SJSA1 (cell line): ENCODE measurements at regions not wholly inside any gene's neighbourhood (a gene's known extent, or its start where the extent isn't known, plus 50 kb on each side); places are given as distances from the start of the nearest gene placed in this dataset.

Experiments
- DNase-seq, 2 experiments: peaks; one replicate each; pipeline ENCODE4 v3.0.0-alpha.2; 2015 to 2020; ENCODE audit warnings: low spot score in 2 of 2, low read depth in 1 of 2
- H3K27ac ChIP-seq: fragments of 250-450 bp; sonication (Bioruptor Pico); 2 replicates; pipeline ENCODE4 v1.5.1; 2020; ENCODE audit warnings: mild to moderate bottlenecking, moderate library complexity
- H3K27me3 ChIP-seq: fragments of 250-450 bp; sonication (Bioruptor Pico); replicated peaks from 2 replicates; pipeline ENCODE4 v1.5.1; 2020; ENCODE audit warnings: mild to moderate bottlenecking, moderate library complexity
- H3K36me3 ChIP-seq: fragments of 250-450 bp; sonication (Bioruptor Pico); 2 replicates; pipeline ENCODE4 v1.5.1; 2020; ENCODE audit warnings: mild to moderate bottlenecking
- H3K4me1 ChIP-seq: fragments of 250-450 bp; sonication (Bioruptor Pico); replicated peaks from 2 replicates; pipeline ENCODE4 v1.6.1; 2021; ENCODE audit warnings: mild to moderate bottlenecking
- H3K4me3 ChIP-seq: fragments of 250-450 bp; sonication (Bioruptor Pico); 2 replicates; pipeline ENCODE4 v1.5.1; 2020; ENCODE audit warnings: mild to moderate bottlenecking
- H3K9me3 ChIP-seq: fragments of 250-450 bp; sonication (Bioruptor Pico); replicated peaks from 2 replicates; pipeline ENCODE4 v1.5.1; 2020; ENCODE audit warnings: mild to moderate bottlenecking

DNA sequence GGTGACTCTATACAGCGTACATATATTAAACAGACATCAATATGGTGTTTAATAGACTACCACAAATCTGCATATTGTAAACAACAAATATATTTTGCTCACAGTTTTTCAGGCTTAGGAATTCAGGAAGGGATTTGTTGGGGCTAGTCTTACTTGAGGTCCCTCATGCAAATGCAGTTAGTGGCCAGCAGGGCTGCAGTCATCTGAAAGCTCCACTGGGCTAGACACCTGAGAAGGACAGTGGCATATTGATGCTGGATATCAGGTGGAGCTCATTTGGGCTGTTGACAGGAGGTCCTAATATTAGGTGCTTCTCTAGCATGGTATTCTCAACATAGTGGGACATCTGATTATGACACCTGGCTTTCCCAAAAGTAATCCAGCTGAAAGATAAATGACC, 493.8 kb upstream of the PABPC4L start:
- no peaks in the 10 kb centered on the region for H3K27me3 ChIP-seq
- H3K4me3 ChIP-seq: no peak overlapping the region
- H3K9me3 ChIP-seq: peaks cover 3% of the 10 kb centered on the region; the same call in 1 of the 2 replicates
- no peaks in the 10 kb centered on the region for H3K4me1 ChIP-seq
- no peak overlapping the region for H3K27ac ChIP-seq
- no peak for DNase-seq
- H3K36me3 ChIP-seq: no peaks in the 10 kb centered on the region

DNA sequence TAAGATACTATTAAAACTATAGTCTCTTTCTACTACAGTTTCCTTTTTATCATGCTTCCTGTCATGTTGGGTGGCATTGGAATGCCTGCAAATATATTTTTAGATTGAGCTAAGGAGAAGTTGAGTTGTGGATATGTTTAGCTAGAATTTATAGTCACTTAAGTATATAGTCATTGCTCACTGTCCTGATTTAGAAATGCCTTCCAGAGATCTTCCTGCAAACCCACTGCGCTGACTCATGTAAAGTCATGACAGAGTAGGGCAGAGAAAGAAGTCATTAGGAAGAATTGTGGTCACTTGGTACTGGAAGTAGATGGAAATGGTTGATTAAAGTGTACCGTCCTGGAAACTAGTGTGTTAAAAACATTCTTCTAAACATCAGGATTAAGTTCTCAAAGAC, 490.3 kb upstream of the PABPC4L start:
- H3K36me3 ChIP-seq: no peaks in the 10 kb centered on the region
- no peak overlapping the region for H3K4me3 ChIP-seq
- no peak overlapping the region for H3K27ac ChIP-seq
- peaks cover 4% of the 10 kb centered on the region; the same call in 1 of the 2 replicates for H3K9me3 ChIP-seq
- H3K27me3 ChIP-seq: no peaks in the 10 kb centered on the region
- no peak for DNase-seq
- no peaks in the 10 kb centered on the region for H3K4me1 ChIP-seq

DNA sequence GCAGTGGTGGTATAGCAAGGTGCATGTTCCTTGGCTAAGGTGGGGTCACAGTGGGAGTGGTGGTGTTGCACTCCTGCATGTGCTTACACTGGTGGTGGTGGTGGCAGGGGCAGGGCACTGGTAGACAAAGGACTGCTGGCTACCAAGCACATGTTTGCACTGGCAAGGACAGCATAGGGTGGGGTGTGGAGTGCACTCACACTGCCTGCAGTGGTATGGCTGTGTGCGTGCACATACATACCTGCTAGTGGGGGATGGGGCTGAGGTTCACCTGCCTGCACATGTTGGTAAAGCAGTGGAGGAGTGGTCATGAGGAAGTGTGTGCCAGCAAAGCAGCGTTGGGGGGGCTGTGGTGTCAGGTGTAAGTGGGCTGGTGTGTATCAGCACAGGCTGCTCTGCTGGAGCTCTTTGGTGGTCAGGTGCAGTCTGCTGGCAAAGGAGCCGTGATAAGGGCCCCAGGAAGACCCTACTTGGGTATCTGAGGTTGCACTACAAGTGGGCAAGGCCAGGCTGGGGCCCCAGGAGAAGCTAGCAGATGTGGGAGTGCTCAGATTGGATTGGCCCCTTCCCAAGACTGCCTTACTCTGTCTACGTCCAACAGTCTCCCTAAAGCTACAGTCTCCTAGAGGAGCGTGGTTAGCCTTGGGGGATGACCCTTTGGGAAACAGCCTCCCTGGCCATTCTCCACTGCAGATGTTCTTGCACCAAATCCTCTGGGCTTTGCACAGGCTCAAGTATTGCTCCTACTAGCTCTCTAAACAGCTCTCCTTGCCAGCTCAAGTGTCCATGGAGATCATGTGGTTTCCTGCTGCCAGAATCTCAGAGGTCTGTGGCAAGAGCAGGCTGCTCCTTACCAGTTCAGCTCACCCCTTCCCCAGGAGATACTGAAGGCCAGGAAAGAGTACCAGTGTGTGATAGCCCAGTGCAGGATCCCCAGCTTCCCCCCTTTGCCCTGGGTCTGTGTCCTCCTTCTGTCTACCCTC, 486.3 kb upstream of the PABPC4L start:
- no peak for DNase-seq
- Histone ChIP-seq H3K9me3 (peaks cover 4% of the 10 kb centered on the region; the same call in 1 of the 2 replicates), H3K27me3 (no peaks in the 10 kb centered on the region), H3K4me1 (no peaks in the 10 kb centered on the region), H3K4me3 (no peak overlapping the region), H3K36me3 (no peaks in the 10 kb centered on the region), H3K27ac (no peak overlapping the region)

DNA sequence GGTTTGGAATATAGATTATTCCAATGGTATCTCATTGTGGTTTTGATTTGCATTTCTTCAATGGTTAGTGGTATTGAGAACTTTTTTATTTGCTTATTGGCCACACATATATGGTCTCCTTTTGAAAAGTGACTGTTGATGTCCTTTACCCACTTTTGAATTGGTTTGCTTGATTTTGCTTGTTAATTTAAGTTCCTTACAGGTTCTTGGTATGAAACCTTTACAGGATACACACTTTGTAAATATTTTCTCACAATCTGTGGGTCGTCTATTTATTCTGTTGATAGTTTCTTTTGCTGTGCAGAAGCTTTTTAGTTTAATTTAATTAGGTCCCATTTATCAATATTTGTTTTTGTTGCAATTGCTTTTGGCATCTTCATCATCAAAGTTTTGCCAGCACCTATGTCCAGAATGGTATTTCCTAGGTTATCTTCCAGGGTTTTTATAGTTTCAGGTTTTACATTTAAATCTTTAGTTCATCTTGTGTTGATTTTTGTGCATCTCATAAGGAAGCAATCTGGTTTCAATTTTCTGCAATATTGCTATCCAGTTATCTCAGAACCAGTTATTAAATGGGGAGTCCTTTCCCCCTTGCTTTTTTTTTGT, 475.7 kb upstream of the PABPC4L start:
- H3K9me3 ChIP-seq: no peaks in the 10 kb centered on the region
- no peaks in the 10 kb centered on the region for H3K27me3 ChIP-seq

DNA sequence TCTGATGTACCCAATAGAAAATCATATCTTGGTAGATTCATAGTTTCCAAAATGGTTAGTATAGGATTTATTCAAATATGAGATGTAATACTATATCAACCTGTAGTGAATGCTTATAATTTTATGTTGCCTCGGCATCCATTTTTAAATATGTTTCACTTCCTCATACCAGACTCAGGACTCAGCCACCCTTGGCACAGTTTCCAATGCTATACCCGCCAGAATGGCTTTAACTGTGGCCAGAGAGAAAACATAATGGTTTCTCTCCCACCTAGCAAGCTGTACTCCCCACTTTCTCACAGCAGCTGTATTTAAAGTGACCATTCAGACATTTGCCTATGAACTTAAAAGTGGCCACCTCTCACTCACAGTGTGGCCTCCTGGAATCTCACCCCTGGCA, 466.6 kb upstream of the PABPC4L start:
- DNase-seq: no peak
- no peak overlapping the region for H3K4me3 ChIP-seq
- H3K36me3 ChIP-seq: no peaks in the 10 kb centered on the region
- H3K27me3 ChIP-seq: no peaks in the 10 kb centered on the region
- H3K4me1 ChIP-seq: no peaks in the 10 kb centered on the region
- peaks cover 4% of the 10 kb centered on the region; the same call in 1 of the 2 replicates for H3K9me3 ChIP-seq
- no peak overlapping the region for H3K27ac ChIP-seq

More for the DNA sequence above, 475.7 kb upstream of the PABPC4L start:
- no peak overlapping the region for H3K4me3 ChIP-seq
- H3K36me3 ChIP-seq: no peaks in the 10 kb centered on the region
- H3K4me1 ChIP-seq: no peaks in the 10 kb centered on the region
- H3K27ac ChIP-seq: no peak overlapping the region
- no peak for DNase-seq

DNA sequence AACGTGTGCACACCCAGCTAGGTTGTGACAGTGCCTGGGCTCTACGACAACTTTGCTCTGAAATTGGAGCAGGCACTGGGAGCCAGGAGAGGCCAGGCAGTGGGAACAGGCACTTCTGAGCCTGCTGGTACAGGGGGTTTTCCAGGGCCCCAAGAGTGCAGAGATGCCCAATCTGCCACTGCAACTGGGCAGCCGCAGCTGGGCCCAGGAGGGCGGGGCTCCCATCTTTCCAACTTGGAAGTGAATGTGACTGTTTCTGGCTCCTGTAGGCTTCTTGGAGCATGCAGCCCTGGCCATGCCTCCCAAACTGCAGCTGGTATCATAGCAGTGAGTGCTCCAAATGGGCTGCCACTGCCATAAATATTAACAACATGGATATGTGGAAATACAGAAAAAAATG, 465.1 kb upstream of the PABPC4L start:
- Histone ChIP-seq H3K9me3 (peaks cover 4% of the 10 kb centered on the region; the same call in 1 of the 2 replicates), H3K36me3 (no peaks in the 10 kb centered on the region), H3K4me3 (no peak overlapping the region), H3K27me3 (no peaks in the 10 kb centered on the region), H3K27ac (no peak overlapping the region), H3K4me1 (no peaks in the 10 kb centered on the region)
- DNase-seq: no peak

DNA sequence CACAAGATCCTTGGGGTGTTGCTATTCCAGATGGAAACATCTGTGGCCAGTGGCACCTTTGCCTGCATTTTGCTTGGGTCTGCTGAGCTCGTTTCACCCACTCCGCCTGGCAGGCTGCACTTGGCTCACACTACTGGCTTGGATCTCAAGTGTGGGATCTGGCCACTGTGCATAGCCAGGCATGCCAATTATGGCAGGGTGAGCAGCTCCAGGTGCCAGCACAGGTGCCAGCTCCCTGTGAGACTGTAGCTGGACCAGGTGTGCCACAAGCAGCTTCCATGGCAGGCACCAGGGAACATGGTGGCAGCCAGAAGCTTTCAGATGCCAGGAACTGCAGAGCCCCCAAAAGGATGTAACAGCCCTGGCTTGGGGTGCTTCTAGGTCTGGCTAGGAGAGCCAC, 463.8 kb upstream of the PABPC4L start:
- Histone ChIP-seq H3K4me1 (no peaks in the 10 kb centered on the region), H3K9me3 (peaks cover 4% of the 10 kb centered on the region; the same call in 1 of the 2 replicates), H3K27ac (no peak overlapping the region), H3K36me3 (no peaks in the 10 kb centered on the region), H3K27me3 (no peaks in the 10 kb centered on the region), H3K4me3 (no peak overlapping the region)
- DNase-seq: no peak

DNA sequence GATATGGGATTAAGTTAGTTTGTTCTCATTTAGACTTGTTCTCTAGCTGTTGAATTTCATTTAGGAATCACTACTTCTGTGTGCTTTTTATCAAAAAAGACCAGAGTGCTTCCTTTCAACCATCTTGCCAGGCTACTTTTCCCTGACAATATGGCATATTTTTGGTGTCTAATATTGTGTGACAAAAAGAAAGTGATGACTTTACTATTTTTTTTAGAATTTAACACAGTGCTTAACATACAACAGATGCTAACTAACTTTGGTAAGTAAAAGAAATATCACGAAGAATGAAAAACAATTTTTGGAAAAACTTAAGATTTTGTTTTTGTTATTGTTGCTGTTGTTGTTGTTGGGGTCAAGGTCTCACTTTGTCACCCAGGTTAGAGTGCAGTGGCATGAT, 462.2 kb upstream of the PABPC4L start:
- H3K4me1 ChIP-seq: no peaks in the 10 kb centered on the region
- no peak overlapping the region for H3K27ac ChIP-seq
- no peaks in the 10 kb centered on the region for H3K27me3 ChIP-seq
- no peak for DNase-seq
- peaks cover 4% of the 10 kb centered on the region; the same call in 1 of the 2 replicates for H3K9me3 ChIP-seq
- H3K36me3 ChIP-seq: no peaks in the 10 kb centered on the region
- H3K4me3 ChIP-seq: no peak overlapping the region

DNA sequence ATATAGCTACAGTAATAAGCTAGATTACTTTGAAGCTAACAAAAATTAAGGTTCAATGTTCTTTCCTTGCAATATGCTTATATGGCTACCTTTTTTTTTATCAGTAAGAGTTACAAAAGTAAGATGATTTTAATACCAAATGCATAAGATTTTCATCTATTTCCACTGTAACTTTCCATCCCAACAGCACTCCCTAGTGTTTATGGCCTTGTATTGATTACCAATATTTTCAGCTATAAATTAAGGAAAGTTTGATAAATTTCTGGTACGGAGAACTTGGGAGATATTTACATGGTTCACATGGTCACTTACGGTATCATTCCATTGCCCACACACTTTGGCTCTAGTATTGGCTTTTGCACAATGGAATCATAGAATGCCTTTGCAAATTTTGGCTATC, 448.9 kb upstream of the PABPC4L start:
- no peak overlapping the region for H3K4me3 ChIP-seq
- no peak overlapping the region for H3K27ac ChIP-seq
- DNase-seq: no peak
- no peaks in the 10 kb centered on the region for H3K4me1 ChIP-seq
- no peaks in the 10 kb centered on the region for H3K36me3 ChIP-seq
- no peaks in the 10 kb centered on the region for H3K27me3 ChIP-seq
- no peaks in the 10 kb centered on the region for H3K9me3 ChIP-seq

DNA sequence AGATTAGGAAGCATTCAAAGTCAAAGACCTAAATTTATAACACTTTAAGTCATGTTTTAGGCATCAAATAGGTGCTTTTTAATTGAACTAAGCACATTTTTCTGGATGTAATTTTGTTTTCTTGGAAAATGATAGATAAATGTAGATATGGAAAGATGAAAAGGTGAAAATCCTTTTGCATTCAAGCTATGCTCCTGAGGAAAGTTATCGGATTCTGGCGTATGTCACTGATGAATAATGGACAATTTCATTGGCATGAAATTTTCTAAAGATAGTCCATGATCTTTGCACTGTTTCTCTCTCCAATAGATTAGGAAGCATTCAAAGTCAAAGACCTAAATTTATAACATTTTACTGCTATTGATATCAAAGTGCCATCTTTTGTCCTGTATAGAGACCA, 444.2 kb upstream of the PABPC4L start:
- Histone ChIP-seq H3K27ac (no peak overlapping the region), H3K36me3 (no peaks in the 10 kb centered on the region), H3K9me3 (no peaks in the 10 kb centered on the region), H3K4me1 (no peaks in the 10 kb centered on the region), H3K4me3 (no peak overlapping the region), H3K27me3 (no peaks in the 10 kb centered on the region)
- DNase-seq: no peak

DNA sequence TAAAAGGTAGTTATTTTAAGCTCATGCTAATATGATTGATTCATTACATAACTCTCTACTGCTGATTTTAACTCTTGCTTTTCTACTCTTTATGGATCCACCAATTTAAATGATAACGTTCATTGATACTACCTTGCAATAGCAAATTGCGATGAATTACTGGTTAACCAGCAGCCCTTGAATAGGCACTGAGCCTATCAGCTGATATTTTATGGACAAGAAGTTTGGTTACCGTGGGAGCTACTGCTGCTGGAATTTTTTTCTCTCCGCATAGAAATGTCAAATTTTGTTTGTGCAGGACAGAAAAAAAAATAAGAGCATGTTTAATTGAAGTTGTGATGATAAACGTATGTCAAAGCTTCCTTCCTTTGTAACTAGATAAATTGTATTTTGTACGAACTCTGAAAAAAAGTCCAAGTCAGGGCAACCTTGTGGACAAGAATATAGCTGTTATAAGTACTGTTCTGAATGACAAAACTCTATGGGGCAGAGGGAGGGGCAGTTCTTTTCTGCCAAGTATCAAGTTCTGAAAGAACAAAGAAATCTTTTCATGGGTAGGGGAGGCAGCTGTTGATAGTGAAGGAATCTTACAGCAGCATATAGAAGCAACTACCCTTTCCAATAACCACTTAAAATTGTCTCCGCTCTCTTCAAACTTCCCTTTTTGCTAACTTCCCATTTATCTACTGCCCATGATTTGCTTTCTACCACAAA, 434.9 kb upstream of the PABPC4L start:
- Histone ChIP-seq H3K36me3 (no peaks in the 10 kb centered on the region), H3K9me3 (no peaks in the 10 kb centered on the region), H3K27ac (no peak overlapping the region), H3K4me3 (no peak overlapping the region), H3K27me3 (no peaks in the 10 kb centered on the region), H3K4me1 (no peaks in the 10 kb centered on the region)
- no peak for DNase-seq

DNA sequence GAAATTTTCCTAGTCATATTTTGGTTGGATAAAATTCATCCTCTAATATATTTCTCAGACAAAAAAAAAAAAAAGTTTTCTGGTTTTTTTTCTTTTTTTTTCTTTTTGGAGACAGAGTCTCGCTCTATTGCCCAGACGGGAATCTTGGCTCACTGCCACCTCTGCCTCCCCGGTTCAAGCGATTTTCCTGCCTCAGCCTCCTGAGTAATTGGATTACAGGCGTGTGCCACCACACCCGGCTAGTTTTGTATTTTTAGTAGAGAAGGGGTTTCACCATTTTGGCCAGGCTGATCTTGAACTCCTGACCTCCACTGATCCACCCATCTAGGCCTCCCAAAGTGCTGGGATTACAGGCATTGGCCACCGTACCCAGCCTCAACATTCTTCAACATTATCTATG, 432.7 kb upstream of the PABPC4L start:
- no peak for DNase-seq
- no peaks in the 10 kb centered on the region for H3K4me1 ChIP-seq
- no peaks in the 10 kb centered on the region for H3K27me3 ChIP-seq
- H3K36me3 ChIP-seq: no peaks in the 10 kb centered on the region
- no peak overlapping the region for H3K27ac ChIP-seq
- H3K4me3 ChIP-seq: no peak overlapping the region
- no peaks in the 10 kb centered on the region for H3K9me3 ChIP-seq

DNA sequence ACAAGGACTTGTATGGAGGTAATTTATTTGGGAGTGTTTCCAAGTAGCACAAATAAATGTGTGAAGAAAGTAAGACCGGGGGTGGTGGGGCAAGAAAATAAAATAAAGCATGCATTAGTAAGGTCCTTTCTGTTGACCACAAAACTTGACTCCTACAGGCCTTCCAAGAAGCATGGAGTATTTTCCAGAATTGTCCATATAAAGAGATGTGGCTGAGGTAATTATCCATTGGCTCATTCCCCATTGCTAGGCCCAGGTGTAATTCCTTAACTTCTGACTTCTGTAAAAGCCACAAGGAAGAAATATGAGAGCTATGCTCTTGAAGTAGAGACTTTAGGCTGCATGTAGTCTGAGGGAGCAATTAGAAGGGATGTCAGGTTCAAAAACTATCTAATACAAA, 430.5 kb upstream of the PABPC4L start:
- no peak overlapping the region for H3K4me3 ChIP-seq
- DNase-seq: no peak
- no peaks in the 10 kb centered on the region for H3K4me1 ChIP-seq
- no peaks in the 10 kb centered on the region for H3K36me3 ChIP-seq
- no peaks in the 10 kb centered on the region for H3K9me3 ChIP-seq
- no peak overlapping the region for H3K27ac ChIP-seq
- H3K27me3 ChIP-seq: no peaks in the 10 kb centered on the region

DNA sequence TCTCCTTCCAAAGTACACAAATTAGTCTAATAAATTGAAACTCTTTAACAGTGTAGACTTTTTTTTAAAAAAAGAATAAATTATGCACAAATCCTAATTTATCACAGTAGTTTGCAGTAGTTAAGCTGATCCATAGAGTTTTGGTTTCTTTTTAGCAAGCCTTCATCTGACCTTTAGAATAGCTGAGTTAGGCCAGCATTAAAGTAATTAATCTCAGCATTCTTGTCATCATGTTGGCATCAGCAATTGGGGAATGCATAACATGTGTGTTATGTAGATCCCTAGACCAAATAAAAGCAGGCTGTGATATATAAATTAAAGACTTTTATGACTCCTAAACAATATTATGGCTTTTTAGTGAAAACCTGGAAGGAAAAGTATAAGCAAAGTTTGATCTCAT, 426.5 kb upstream of the PABPC4L start:
- no peaks in the 10 kb centered on the region for H3K27me3 ChIP-seq
- no peaks in the 10 kb centered on the region for H3K36me3 ChIP-seq
- H3K9me3 ChIP-seq: no peaks in the 10 kb centered on the region
- no peak overlapping the region for H3K27ac ChIP-seq
- no peak overlapping the region for H3K4me3 ChIP-seq
- no peak for DNase-seq
- H3K4me1 ChIP-seq: no peaks in the 10 kb centered on the region
